ENCODE measurements at regions not wholly inside any gene's neighbourhood (a gene's known extent, or its start where the extent isn't known, plus 50 kb on each side); places are given as distances from the start of the nearest gene placed in this dataset.

DNA sequence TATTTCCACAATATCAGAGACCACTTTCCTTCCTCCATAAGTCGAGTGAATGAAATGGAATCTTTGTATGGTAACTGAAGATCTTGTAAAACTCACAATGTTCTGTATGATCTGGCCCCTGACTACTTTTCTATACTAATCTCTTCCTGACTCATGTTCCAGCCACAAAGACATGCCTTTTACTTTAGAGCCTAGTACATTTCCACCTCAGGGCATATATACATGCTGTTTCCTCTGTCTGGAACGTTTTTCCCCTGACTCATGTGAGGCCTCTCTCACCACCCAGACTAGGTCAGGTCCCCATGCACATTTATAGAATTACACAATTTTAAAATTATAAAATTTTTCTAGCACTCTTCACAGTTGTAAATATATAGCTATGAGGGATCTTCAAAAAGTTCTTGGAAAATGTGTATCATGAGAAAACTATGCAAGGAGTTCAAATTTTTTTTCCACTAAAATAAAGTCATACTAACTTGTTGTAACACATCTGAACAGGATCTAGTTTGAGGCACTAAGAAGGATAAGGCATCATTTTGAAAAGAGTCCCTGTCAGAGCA, 208.8 kb downstream of the SH2D1A start:
- POLR2A ChIA-PET (ENCODE audit: partially characterized antibody), result no interaction called here

More for the DNA sequence above, 208.8 kb downstream of the SH2D1A start:
- Histone ChIP-seq H2BK15ac (ENCODE audit: low read length) (no peak overlapping the region), H3K14ac (ENCODE audit: insufficient read length) (no peak overlapping the region), H2BK120ac (replicated peaks; ENCODE audit: low read depth, low read length) (no peak overlapping the region), H3K23me2 (ENCODE audit: low read depth, low read length) (no peaks in the 10 kb centered on the region), H4K20me1 (replicated peaks in 1 of 2; ENCODE audit: control insufficient read depth in 1 of 2, insufficient read depth in 2 of 2, low read length in 2 of 2) (no peaks in the 10 kb centered on the region), H2BK20ac (ENCODE audit: low read length) (no peak overlapping the region), H3K9ac (replicated peaks in 1 of 4; ENCODE audit: extremely low read depth in 1 of 4, low read depth in 3 of 4, low read length in 3 of 4) (no peak overlapping the region), H2AK5ac (ENCODE audit: low read depth, low read length) (no peak overlapping the region), H2AFZ (ENCODE audit: low read length) (no peak overlapping the region), H3K79me2 (ENCODE audit: control insufficient read depth in 1 of 2, insufficient read depth in 2 of 2, low read length in 2 of 2) (no peaks in the 10 kb centered on the region), H3K27ac (ENCODE audit: low read depth, low read length) (no peak overlapping the region), H3K4me1 (replicated peaks in 1 of 4; ENCODE audit: control insufficient read depth in 3 of 4, insufficient read depth in 4 of 4, low read length in 3 of 4) (no peaks in the 10 kb centered on the region), H3K4me2 (ENCODE audit: insufficient read depth in 1 of 2, low read depth in 2 of 2, low read length in 2 of 2) (no peak overlapping the region), H3K4me3 (ENCODE audit: extremely low read depth in 1 of 4, insufficient read depth in 2 of 4, low read depth in 3 of 4, low read length in 4 of 4) (no peak overlapping the region), H4K5ac (ENCODE audit: insufficient read length, low read depth, low read length) (no peak overlapping the region), H2BK12ac (ENCODE audit: low read depth, low read length) (no peak overlapping the region), H3K9me3 (ENCODE audit: insufficient read depth in 2 of 2, low read depth in 1 of 2, low read length in 1 of 2) (no peaks in the 10 kb centered on the region), H3K36me3 (ENCODE audit: control insufficient read depth in 2 of 4, insufficient read depth in 4 of 4, low read length in 3 of 4) (no peaks in the 10 kb centered on the region), H3K56ac (replicated peaks; ENCODE audit: insufficient read length, low read depth, low read length) (no peak overlapping the region), H3K23ac (ENCODE audit: insufficient read length) (no peak overlapping the region), H3K27me3 (replicated peaks in 1 of 4; ENCODE audit: control insufficient read depth in 3 of 4, extremely low read depth in 1 of 4, insufficient read depth in 3 of 4, low read length in 3 of 4) (no peaks in the 10 kb centered on the region), H2BK5ac (ENCODE audit: low read depth, low read length) (no peak overlapping the region), H3K18ac (ENCODE audit: extremely low read depth, low read length) (no peak overlapping the region), H3K79me1 (ENCODE audit: low read depth, low read length) (no peaks in the 10 kb centered on the region), H4K8ac (ENCODE audit: extremely low read depth, insufficient read depth, low read length) (no peak overlapping the region), H4K91ac (replicated peaks; ENCODE audit: insufficient read length, low read length) (no peak overlapping the region), H3K4ac (replicated peaks; ENCODE audit: insufficient read length, low read depth, low read length) (no peak overlapping the region)
- CTCF ChIA-PET (ENCODE audit: partially characterized antibody), result no interaction called here
- TF ChIP-seq EGR1 (IDR thresholded peaks at IDR 0.05; ENCODE audit: borderline replicate concordance, low read depth, low read length), result no peak
- no peak for TF ChIP-seq RFX5 (IDR thresholded peaks at IDR 0.05; ENCODE audit: borderline replicate concordance, low read depth, low read length)
- TF ChIP-seq ZNF274 (IDR thresholded peaks at IDR 0.05; ENCODE audit: borderline replicate concordance, extremely low read depth, low read length), result no peak
- TF ChIP-seq CREB1 (IDR thresholded peaks at IDR 0.05), result no peak
- TF ChIP-seq USF2 (IDR thresholded peaks at IDR 0.05; ENCODE audit: low read length), result no peak
- 78% methylated on average over 2 of the region's 2 CpGs; no CpG with 5 or more reads in 1 of the 2 experiments for WGBS, 2 experiments (ENCODE audit: extremely low coverage in 1 of 2, insufficient coverage in 1 of 2, insufficient read length in 1 of 2, insufficient replicate concordance in 2 of 2, low coverage in 1 of 2, low lambda C conversion rate in 2 of 2, missing lambda C conversion rate in 1 of 2)
- FAIRE-seq, result no peak
- no peak for DNase-seq (ENCODE audit: low read depth in 1 of 2, low spot score in 2 of 2)

Data from H1 (cell line).